ENCODE measurements at regions not wholly inside any gene's neighbourhood (a gene's known extent, or its start where the extent isn't known, plus 50 kb on each side); places are given as distances from the start of the nearest gene placed in this dataset.

DNA sequence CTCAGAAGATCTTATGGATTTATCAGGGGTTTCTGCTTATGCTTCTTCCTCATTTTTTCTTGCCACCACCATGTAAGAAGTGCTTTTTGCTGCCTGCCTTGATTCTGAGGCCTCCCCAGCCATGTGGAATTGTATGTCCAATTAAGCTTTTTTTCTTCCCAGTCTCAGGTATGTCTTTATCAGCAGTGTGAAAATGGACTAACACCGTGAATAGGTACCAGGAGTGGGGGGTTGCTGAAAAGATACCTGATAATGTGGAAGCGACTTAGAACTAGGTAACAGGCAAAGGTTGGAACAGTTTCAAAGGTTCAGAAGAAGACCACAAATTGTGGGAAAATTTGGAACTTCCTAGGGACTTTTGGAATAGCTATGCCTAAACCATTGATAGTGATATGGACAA, 1222.5 kb upstream of the NUDT12 start:
- no peak for TF ChIP-seq ELF4 (IDR thresholded peaks at IDR 0.05)
- no peak for TF ChIP-seq FOXA1 (IDR thresholded peaks at IDR 0.05)
- TF ChIP-seq BHLHE40 (IDR thresholded peaks at IDR 0.05; ENCODE audit: borderline replicate concordance) = no peak
- no peak for TF ChIP-seq HDGF (IDR thresholded peaks at IDR 0.05; ENCODE audit: borderline replicate concordance)
- TF ChIP-seq ARNT (IDR thresholded peaks at IDR 0.05) = no peak
- TF ChIP-seq, protein P1, sequence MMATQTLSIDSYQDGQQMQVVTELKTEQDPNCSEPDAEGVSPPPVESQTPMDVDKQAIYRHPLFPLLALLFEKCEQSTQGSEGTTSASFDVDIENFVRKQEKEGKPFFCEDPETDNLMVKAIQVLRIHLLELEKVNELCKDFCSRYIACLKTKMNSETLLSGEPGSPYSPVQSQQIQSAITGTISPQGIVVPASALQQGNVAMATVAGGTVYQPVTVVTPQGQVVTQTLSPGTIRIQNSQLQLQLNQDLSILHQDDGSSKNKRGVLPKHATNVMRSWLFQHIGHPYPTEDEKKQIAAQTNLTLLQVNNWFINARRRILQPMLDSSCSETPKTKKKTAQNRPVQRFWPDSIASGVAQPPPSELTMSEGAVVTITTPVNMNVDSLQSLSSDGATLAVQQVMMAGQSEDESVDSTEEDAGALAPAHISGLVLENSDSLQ (IDR thresholded peaks at IDR 0.05) = no peak
- no peak for TF ChIP-seq SP1 (IDR thresholded peaks at IDR 0.05)
- TF ChIP-seq L3MBTL2 (conservative IDR thresholded peaks at IDR 0.05) = no peak
- no peak for TF ChIP-seq FOXM1 (IDR thresholded peaks at IDR 0.05; ENCODE audit: borderline replicate concordance)
- no peak for TF ChIP-seq NFRKB (IDR thresholded peaks at IDR 0.05)
- TF ChIP-seq TARDBP (IDR thresholded peaks at IDR 0.05) = no peak
- TF ChIP-seq CTBP1 (IDR thresholded peaks at IDR 0.05; ENCODE audit: borderline replicate concordance) = no peak
- TF ChIP-seq FOXK2 (IDR thresholded peaks at IDR 0.05) = no peak
- no peak for TF ChIP-seq ZNF384 (IDR thresholded peaks at IDR 0.05)
- no peak for DNase-seq (ENCODE audit: extremely low spot score)
- CTCF ChIA-PET = no interaction called here
- POLR2A ChIA-PET = no interaction called here

DNA sequence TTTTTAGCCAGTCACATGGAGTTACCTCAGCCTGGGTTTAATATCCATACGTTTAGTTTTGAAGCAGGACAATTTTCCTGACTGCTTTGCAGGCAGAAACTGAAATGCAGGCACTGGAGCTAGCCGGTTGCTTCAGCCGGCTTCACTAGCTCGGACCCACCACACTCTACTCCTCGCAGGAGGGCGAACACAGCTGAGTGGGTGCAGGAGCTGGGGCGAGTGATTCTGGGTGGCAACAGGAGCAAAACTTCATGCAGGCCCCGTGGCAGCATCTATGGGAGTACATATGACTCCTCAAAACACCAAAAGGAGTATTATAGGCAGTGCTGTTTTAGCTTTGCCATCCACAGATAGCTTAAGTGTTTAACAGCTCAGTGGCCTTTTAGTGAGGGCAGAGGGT, 1211.8 kb upstream of the NUDT12 start:
- no peak for DNase-seq (ENCODE audit: extremely low spot score)
- CTCF ChIA-PET = no interaction called here
- TF ChIP-seq FOXA1 (IDR thresholded peaks at IDR 0.05) (no peak), NFRKB (IDR thresholded peaks at IDR 0.05) (no peak), ELF4 (IDR thresholded peaks at IDR 0.05) (no peak), ARNT (IDR thresholded peaks at IDR 0.05) (no peak), BHLHE40 (IDR thresholded peaks at IDR 0.05; ENCODE audit: borderline replicate concordance) (no peak), TARDBP (IDR thresholded peaks at IDR 0.05) (no peak), HDGF (IDR thresholded peaks at IDR 0.05; ENCODE audit: borderline replicate concordance) (no peak), SP1 (IDR thresholded peaks at IDR 0.05) (no peak), LEF1 (IDR thresholded peaks at IDR 0.05; ENCODE audit: borderline replicate concordance) (no peak), L3MBTL2 (conservative IDR thresholded peaks at IDR 0.05) (no peak), ZNF384 (IDR thresholded peaks at IDR 0.05) (no peak), CTBP1 (IDR thresholded peaks at IDR 0.05; ENCODE audit: borderline replicate concordance) (no peak), FOXK2 (IDR thresholded peaks at IDR 0.05) (no peak), FOXM1 (IDR thresholded peaks at IDR 0.05; ENCODE audit: borderline replicate concordance) (no peak), SUZ12 (IDR thresholded peaks at IDR 0.05) (no peak)
- TF ChIP-seq, protein P1 (IDR thresholded peaks at IDR 0.05) = no peak
- POLR2A ChIA-PET = no interaction called here

DNA sequence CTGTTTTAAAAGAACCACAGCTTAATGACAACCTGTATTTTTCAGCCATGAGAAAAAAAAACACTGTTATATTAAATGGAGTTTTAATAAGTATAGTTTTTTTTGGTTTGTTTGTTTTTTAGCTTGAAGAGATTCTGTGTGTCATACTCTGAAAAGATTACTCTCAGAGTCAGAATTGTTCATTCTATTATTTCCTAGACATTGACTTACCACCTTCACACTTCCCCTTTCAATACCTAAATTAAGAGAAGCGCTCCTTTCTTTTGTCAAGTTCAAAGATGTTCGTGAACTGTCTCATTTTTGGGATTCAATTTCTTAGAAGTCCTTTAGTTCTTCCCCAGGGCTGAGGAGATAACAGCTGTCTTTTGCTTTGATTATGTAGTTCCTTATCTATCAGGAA, 1201.6 kb upstream of the NUDT12 start:
- CTCF ChIA-PET = interaction anchor here (0.6 kb wide), 2 partner anchors 124 to 565 kb away, joined by 3 read pairs; no protein-coding TSS in a partner anchor
- no peak for TF ChIP-seq FOXM1 (IDR thresholded peaks at IDR 0.05; ENCODE audit: borderline replicate concordance)
- no peak for TF ChIP-seq FOXA1 (IDR thresholded peaks at IDR 0.05)
- no peak for TF ChIP-seq L3MBTL2 (conservative IDR thresholded peaks at IDR 0.05)
- TF ChIP-seq BHLHE40 (IDR thresholded peaks at IDR 0.05; ENCODE audit: borderline replicate concordance) = no peak
- no peak for TF ChIP-seq CTBP1 (IDR thresholded peaks at IDR 0.05; ENCODE audit: borderline replicate concordance)
- TF ChIP-seq ELF4 (IDR thresholded peaks at IDR 0.05) = no peak
- TF ChIP-seq, protein P1 (IDR thresholded peaks at IDR 0.05) = no peak
- no peak for TF ChIP-seq HDGF (IDR thresholded peaks at IDR 0.05; ENCODE audit: borderline replicate concordance)
- POLR2A ChIA-PET = no interaction called here
- no peak for DNase-seq (ENCODE audit: extremely low spot score)

DNA sequence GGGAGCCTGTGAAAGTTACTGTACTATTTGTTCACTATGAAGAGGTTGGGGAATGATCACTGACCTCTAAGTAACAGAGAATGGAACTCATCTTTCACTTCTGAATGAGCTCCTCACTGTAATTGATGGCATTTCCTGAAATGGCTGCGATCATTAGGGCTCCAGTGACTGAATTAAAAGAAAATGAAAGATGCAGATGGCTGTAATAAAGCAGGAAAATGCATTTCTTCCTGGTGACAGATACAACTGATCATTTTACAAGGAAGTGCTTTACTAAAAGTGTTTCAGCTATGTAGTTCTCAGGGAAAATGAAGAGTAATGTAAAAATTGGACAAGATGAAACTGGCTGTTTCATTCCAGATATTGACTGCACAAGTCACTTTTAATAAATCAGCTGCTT, 1200.6 kb upstream of the NUDT12 start:
- ChIA-PET CTCF (no interaction called here), POLR2A (no interaction called here)
- DNase-seq (ENCODE audit: extremely low spot score) = no peak
- TF ChIP-seq, protein P1 (IDR thresholded peaks at IDR 0.05) = no peak
- TF ChIP-seq FOXA1 (IDR thresholded peaks at IDR 0.05) (no peak), HDGF (IDR thresholded peaks at IDR 0.05; ENCODE audit: borderline replicate concordance) (no peak), SUZ12 (IDR thresholded peaks at IDR 0.05) (no peak), FOXK2 (IDR thresholded peaks at IDR 0.05) (no peak), BHLHE40 (IDR thresholded peaks at IDR 0.05; ENCODE audit: borderline replicate concordance) (no peak), CTBP1 (IDR thresholded peaks at IDR 0.05; ENCODE audit: borderline replicate concordance) (no peak), ZNF384 (IDR thresholded peaks at IDR 0.05) (no peak), FOXM1 (IDR thresholded peaks at IDR 0.05; ENCODE audit: borderline replicate concordance) (no peak), NFRKB (IDR thresholded peaks at IDR 0.05) (no peak), SP1 (IDR thresholded peaks at IDR 0.05) (no peak), L3MBTL2 (conservative IDR thresholded peaks at IDR 0.05) (no peak), ELF4 (IDR thresholded peaks at IDR 0.05) (no peak)

DNA sequence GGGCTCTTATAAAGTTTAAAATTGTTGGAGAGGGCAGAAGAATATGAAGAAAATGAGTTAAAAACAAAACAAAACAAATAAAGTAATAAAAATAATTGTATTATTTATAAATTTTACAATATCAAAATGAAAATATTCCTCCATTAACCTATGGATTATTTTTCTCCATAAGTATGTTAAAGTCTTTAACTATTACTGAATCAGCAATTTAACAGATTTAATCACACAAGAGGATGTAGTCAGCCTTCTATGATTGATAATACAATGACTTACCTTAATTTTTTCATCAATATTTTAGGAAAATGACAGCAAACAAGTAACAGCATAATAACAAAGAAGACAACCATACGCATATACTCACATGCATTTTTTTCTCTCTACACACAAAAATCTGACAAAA, 1195.3 kb upstream of the NUDT12 start:
- TF ChIP-seq ELF4 (IDR thresholded peaks at IDR 0.05) = no peak
- no peak for TF ChIP-seq FOXK2 (IDR thresholded peaks at IDR 0.05)
- TF ChIP-seq L3MBTL2 (conservative IDR thresholded peaks at IDR 0.05) = no peak
- TF ChIP-seq HDGF (IDR thresholded peaks at IDR 0.05; ENCODE audit: borderline replicate concordance) = no peak
- CTCF ChIA-PET = no interaction called here

DNA sequence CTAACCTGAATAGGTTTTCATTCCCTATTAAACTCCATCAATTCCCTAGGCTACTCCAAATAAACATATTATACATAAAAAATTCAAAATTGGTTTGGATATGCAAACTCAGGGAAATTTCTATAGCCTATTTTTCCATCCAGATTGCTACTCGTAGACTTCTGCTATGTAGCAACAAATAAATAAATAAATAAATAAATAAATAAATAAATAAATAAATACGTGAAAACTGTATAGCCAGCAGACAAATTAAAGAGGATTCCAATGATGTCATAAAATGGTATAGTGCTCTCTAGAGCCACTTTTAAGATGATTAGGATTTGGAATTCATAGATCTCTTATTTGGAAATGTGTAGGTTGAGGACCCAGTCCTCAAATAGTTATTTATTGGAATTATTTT, 1193.2 kb upstream of the NUDT12 start:
- TF ChIP-seq SUZ12 (IDR thresholded peaks at IDR 0.05) (no peak), FOXK2 (IDR thresholded peaks at IDR 0.05) (no peak), BHLHE40 (IDR thresholded peaks at IDR 0.05; ENCODE audit: borderline replicate concordance) (no peak), FOXM1 (IDR thresholded peaks at IDR 0.05; ENCODE audit: borderline replicate concordance) (no peak), TARDBP (IDR thresholded peaks at IDR 0.05) (no peak), LEF1 (IDR thresholded peaks at IDR 0.05; ENCODE audit: borderline replicate concordance) (no peak), SP1 (IDR thresholded peaks at IDR 0.05) (no peak), ARNT (IDR thresholded peaks at IDR 0.05) (no peak), ELF4 (IDR thresholded peaks at IDR 0.05) (no peak), CTBP1 (IDR thresholded peaks at IDR 0.05; ENCODE audit: borderline replicate concordance) (no peak)
- POLR2A ChIA-PET = no interaction called here
- CTCF ChIA-PET = no interaction called here
- no peak for DNase-seq (ENCODE audit: extremely low spot score)

More for the DNA sequence above, 1195.3 kb upstream of the NUDT12 start:
- POLR2A ChIA-PET = no interaction called here
- no peak for DNase-seq (ENCODE audit: extremely low spot score)

Measured in HEK293T (cell line).